CD4-positive, alpha-beta T cell treated with Interleukin-10 for 1 hour (primary cell): ENCODE measurements at regions not wholly inside any gene's neighbourhood (a gene's known extent, or its start where the extent isn't known, plus 50 kb on each side); places are given as distances from the start of the nearest gene placed in this dataset.
"Not testable (repeated sequence)": the region's sequence is repeated elsewhere in the genome, so short reads cannot be mapped to it uniquely, and the experiment has no call there.

Experiments used
- DNase-seq: peaks from one replicate; pipeline ENCODE4 v3.0.0-alpha.2; 2020

- DNase-seq = no peak
Measured at GRCh38 chr4:81754169-81754568, 282.5 kb upstream of the RASGEF1B start.

GRCh38 chr4:81751531-81752289 lies 280.0 kb upstream of the RASGEF1B start:
- no peak for DNase-seq

GRCh38 chr4:81747242-81747930 lies 275.7 kb upstream of the RASGEF1B start:
- DNase-seq = peak; percentile 7

GRCh38 chr4:81746773-81747172 lies 275.1 kb upstream of the RASGEF1B start:
- no peak for DNase-seq

GRCh38 chr4:81746071-81746470 lies 274.4 kb upstream of the RASGEF1B start:
- no peak for DNase-seq

GRCh38 chr4:81745050-81745449 lies 273.3 kb upstream of the RASGEF1B start:
- DNase-seq = no peak

- DNase-seq = no peak
Measured at GRCh38 chr4:81743731-81744435, 272.2 kb upstream of the RASGEF1B start.

GRCh38 chr4:81740487-81740886 lies 268.8 kb upstream of the RASGEF1B start:
- DNase-seq = no peak

- DNase-seq = no peak
Measured at GRCh38 chr4:81738891-81739290, 267.2 kb upstream of the RASGEF1B start.

GRCh38 chr4:81737865-81738559 lies 266.3 kb upstream of the RASGEF1B start:
- no peak for DNase-seq

GRCh38 chr4:81736324-81736723 lies 264.6 kb upstream of the RASGEF1B start:
- no peak for DNase-seq

GRCh38 chr4:81732980-81733379 lies 261.3 kb upstream of the RASGEF1B start:
- DNase-seq = no peak

GRCh38 chr4:81724925-81725329 lies 253.2 kb upstream of the RASGEF1B start:
- DNase-seq = peak; percentile 27

- peak; percentile 19 for DNase-seq
Measured at GRCh38 chr4:81723927-81724587, 252.3 kb upstream of the RASGEF1B start.

GRCh38 chr4:81723019-81723884 lies 251.5 kb upstream of the RASGEF1B start:
- no peak for DNase-seq

- DNase-seq = no peak
Measured at GRCh38 chr4:81722290-81722851, 250.7 kb upstream of the RASGEF1B start.

- DNase-seq = no peak
Measured at GRCh38 chr4:81715757-81716156, 244.1 kb upstream of the RASGEF1B start.

GRCh38 chr4:81715357-81715756 lies 243.7 kb upstream of the RASGEF1B start:
- DNase-seq = not testable (repeated sequence)

GRCh38 chr4:81714291-81714690 lies 242.6 kb upstream of the RASGEF1B start:
- DNase-seq = no peak

GRCh38 chr4:81712714-81713113 lies 241.0 kb upstream of the RASGEF1B start:
- DNase-seq = no peak

- no peak for DNase-seq
Measured at GRCh38 chr4:81704461-81704860, 232.8 kb upstream of the RASGEF1B start.
